GM21723 (cell line): ENCODE measurements at regions not wholly inside any gene's neighbourhood (a gene's known extent, or its start where the extent isn't known, plus 50 kb on each side); places are given as distances from the start of the nearest gene placed in this dataset.
A peak's percentile ranks its signal among the peaks of the same experiment; 100 is the strongest.
"Not testable (repeated sequence)": the region's sequence is repeated elsewhere in the genome, so short reads cannot be mapped to it uniquely, and the experiment has no call there.

Experiments used
- ATAC-seq: cut with Tn5 transposase; IDR thresholded peaks from one replicate; pipeline ENCODE4 v1.9.1; 2021; ENCODE audit warnings: mild to moderate bottlenecking, moderate library complexity; ENCODE audit not compliant: unreplicated experiment

GRCh38 chr5:53733853-53734252 is 173.4 kb downstream of the NDUFS4 start:
- ATAC-seq, result no peak

GRCh38 chr5:53738105-53738504 is 177.7 kb downstream of the NDUFS4 start:
- no peak for ATAC-seq

GRCh38 chr5:53739111-53739510 is 178.7 kb downstream of the NDUFS4 start:
- ATAC-seq, result no peak

- ATAC-seq, result no peak
Measured at GRCh38 chr5:53749621-53750020, 189.2 kb downstream of the NDUFS4 start.

GRCh38 chr5:53752282-53752681 is 191.8 kb downstream of the NDUFS4 start:
- not testable (repeated sequence) for ATAC-seq

GRCh38 chr5:53766673-53767072 is 206.2 kb downstream of the NDUFS4 start:
- ATAC-seq, result no peak

- ATAC-seq, result no peak
Measured at GRCh38 chr5:53777864-53778618, 217.6 kb downstream of the NDUFS4 start.

- no peak for ATAC-seq
Measured at GRCh38 chr5:53779541-53779981, 219.1 kb downstream of the NDUFS4 start.

- ATAC-seq, result no peak
Measured at GRCh38 chr5:53782620-53783019, 222.2 kb downstream of the NDUFS4 start.

- ATAC-seq, result no peak
Measured at GRCh38 chr5:53783624-53784228, 223.3 kb downstream of the NDUFS4 start.

GRCh38 chr5:53784596-53784995 is 224.2 kb downstream of the NDUFS4 start:
- no peak for ATAC-seq

- ATAC-seq, result no peak
Measured at GRCh38 chr5:53785924-53786323, 225.5 kb downstream of the NDUFS4 start.

- no peak for ATAC-seq
Measured at GRCh38 chr5:53790026-53790425, 229.6 kb downstream of the NDUFS4 start.

- ATAC-seq, result no peak
Measured at GRCh38 chr5:53792338-53792737, 231.9 kb downstream of the NDUFS4 start.

- ATAC-seq, result not testable (repeated sequence)
Measured at GRCh38 chr5:53799644-53800043, 239.2 kb downstream of the NDUFS4 start.

GRCh38 chr5:53808392-53808791 is 248.0 kb downstream of the NDUFS4 start:
- ATAC-seq, result not testable (repeated sequence)

- ATAC-seq, result peak; percentile 50
Measured at GRCh38 chr5:53814819-53815218, 254.4 kb downstream of the NDUFS4 start.

- ATAC-seq, result no peak
Measured at GRCh38 chr5:53815471-53815870, 255.0 kb downstream of the NDUFS4 start.

- ATAC-seq, result no peak
Measured at GRCh38 chr5:53817183-53817582, 256.7 kb downstream of the NDUFS4 start.

GRCh38 chr5:53819482-53819881 is 259.0 kb downstream of the NDUFS4 start:
- ATAC-seq, result no peak

GRCh38 chr5:53820119-53820801 is 259.8 kb downstream of the NDUFS4 start:
- peak; percentile 75 for ATAC-seq

- ATAC-seq, result peak; percentile 89
Measured at GRCh38 chr5:53820802-53821171, 260.3 kb downstream of the NDUFS4 start.
